HL-60 (cell line): ENCODE measurements at regions not wholly inside any gene's neighbourhood (a gene's known extent, or its start where the extent isn't known, plus 50 kb on each side); places are given as distances from the start of the nearest gene placed in this dataset.

Experiments used
- DNase-seq, 2 experiments: peaks; one replicate each; pipeline ENCODE4 v3.0.0-alpha.2; 2010 to 2020; ENCODE audit warnings: low read depth in 1 of 2, low spot score in 1 of 2
- H3K27ac ChIP-seq: fragments of 250-450 bp; sonication (Bioruptor Pico); replicated peaks from 2 replicates; pipeline ENCODE4 v1.5.1; 2020; ENCODE audit warnings: mild to moderate bottlenecking, moderate library complexity
- H3K27me3 ChIP-seq: fragments of 250-450 bp; sonication (Bioruptor Pico); 2 replicates; pipeline ENCODE4 v1.5.1; 2021; ENCODE audit warnings: mild to moderate bottlenecking, moderate library complexity; ENCODE audit not compliant: insufficient read depth, poor library complexity, severe bottlenecking
- H3K4me3 ChIP-seq: replicated peaks from 2 replicates; pipeline ENCODE4 v1.5.1; 2011; ENCODE audit warnings: mild to moderate bottlenecking, control low read depth, low read length; ENCODE audit not compliant: insufficient read depth
- CTCF ChIP-seq: IDR thresholded peaks from one replicate; pipeline ENCODE4 v1.5.1; 2011; ENCODE audit warnings: low read length, control low read depth, inconsistent platforms; ENCODE audit not compliant: insufficient read depth
- GABPA ChIP-seq: IDR thresholded peaks from 2 replicates; pipeline ENCODE4 v1.6.1; 2012; ENCODE audit warnings: low read depth
- POLR2AphosphoS5 ChIP-seq: IDR thresholded peaks from 2 replicates; pipeline ENCODE4 v1.6.1; 2012; ENCODE audit warnings: low read depth
- SPI1 ChIP-seq: IDR thresholded peaks from 2 replicates; pipeline ENCODE4 v1.6.1; 2012; ENCODE audit warnings: low read depth, mild to moderate bottlenecking, borderline replicate concordance
- TF ChIP-seq, protein P1 (sequence below): IDR thresholded peaks from 2 replicates; pipeline ENCODE4 v1.6.1; 2012; ENCODE audit warnings: low read depth; ENCODE audit not compliant: insufficient replicate concordance

DNA sequence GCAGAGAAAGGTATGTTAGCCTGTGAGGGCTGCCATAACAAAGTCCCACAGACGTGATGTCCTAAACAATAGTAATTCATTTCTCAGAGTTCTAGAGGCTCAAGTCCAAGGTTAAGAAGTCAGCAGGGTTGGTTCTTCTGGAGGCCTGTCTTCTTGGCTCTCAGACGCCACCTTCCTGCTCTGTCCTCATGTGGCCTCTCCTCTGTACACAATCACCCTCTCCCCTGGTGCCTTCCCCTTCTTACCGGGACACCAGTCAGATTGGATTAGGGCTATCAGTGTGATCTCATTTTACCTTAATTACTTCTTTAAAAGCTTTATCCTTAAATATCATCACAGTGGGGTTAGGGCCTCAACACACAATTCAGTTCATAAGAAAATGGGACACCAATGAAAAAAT is 860.5 kb downstream of the RNF144A start:
- Histone ChIP-seq H3K4me3 (no peak overlapping the region), H3K27ac (no peak overlapping the region), H3K27me3 (peaks cover 11% of the 10 kb centered on the region)
- DNase-seq: no peak
- TF ChIP-seq, protein P1, sequence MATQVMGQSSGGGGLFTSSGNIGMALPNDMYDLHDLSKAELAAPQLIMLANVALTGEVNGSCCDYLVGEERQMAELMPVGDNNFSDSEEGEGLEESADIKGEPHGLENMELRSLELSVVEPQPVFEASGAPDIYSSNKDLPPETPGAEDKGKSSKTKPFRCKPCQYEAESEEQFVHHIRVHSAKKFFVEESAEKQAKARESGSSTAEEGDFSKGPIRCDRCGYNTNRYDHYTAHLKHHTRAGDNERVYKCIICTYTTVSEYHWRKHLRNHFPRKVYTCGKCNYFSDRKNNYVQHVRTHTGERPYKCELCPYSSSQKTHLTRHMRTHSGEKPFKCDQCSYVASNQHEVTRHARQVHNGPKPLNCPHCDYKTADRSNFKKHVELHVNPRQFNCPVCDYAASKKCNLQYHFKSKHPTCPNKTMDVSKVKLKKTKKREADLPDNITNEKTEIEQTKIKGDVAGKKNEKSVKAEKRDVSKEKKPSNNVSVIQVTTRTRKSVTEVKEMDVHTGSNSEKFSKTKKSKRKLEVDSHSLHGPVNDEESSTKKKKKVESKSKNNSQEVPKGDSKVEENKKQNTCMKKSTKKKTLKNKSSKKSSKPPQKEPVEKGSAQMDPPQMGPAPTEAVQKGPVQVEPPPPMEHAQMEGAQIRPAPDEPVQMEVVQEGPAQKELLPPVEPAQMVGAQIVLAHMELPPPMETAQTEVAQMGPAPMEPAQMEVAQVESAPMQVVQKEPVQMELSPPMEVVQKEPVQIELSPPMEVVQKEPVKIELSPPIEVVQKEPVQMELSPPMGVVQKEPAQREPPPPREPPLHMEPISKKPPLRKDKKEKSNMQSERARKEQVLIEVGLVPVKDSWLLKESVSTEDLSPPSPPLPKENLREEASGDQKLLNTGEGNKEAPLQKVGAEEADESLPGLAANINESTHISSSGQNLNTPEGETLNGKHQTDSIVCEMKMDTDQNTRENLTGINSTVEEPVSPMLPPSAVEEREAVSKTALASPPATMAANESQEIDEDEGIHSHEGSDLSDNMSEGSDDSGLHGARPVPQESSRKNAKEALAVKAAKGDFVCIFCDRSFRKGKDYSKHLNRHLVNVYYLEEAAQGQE: no peak
- no peak for TF ChIP-seq CTCF
- no peak for TF ChIP-seq POLR2AphosphoS5
- no peak for TF ChIP-seq GABPA
- no peak for TF ChIP-seq SPI1

DNA sequence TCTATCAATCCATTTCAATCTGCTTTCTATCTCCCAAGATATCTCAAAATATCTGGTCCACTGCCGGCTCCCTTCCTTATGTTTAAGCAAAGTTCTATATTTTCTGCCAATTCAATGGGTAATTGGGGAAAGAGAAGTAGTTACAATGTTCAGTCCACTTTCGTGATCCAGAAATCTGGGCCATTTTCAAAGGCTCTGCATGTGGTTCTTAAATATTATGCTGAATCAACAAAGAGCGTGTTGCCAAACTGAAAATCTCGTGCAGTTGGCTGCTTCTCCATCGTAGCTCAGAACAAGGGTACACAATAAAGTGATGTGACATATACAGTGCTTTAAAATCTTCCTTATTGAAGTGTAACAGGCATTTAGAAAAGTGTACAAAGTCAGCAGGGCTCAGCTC is 863.1 kb downstream of the RNF144A start:
- no peak for DNase-seq
- H3K27me3 ChIP-seq: peaks cover 6% of the 10 kb centered on the region
- H3K4me3 ChIP-seq: no peak overlapping the region
- H3K27ac ChIP-seq: no peak overlapping the region
- TF ChIP-seq, protein P1: no peak
- TF ChIP-seq GABPA (no peak), SPI1 (no peak), POLR2AphosphoS5 (no peak), CTCF (no peak)

- no peak overlapping the region for H3K27ac ChIP-seq
- H3K4me3 ChIP-seq: no peak overlapping the region
- DNase-seq: no peak
- TF ChIP-seq POLR2AphosphoS5: no peak
- TF ChIP-seq GABPA: no peak
- no peaks in the 10 kb centered on the region for H3K27me3 ChIP-seq
Measured at GRCh38 chr2:7785700-7786099, 868.5 kb downstream of the RNF144A start.

DNA sequence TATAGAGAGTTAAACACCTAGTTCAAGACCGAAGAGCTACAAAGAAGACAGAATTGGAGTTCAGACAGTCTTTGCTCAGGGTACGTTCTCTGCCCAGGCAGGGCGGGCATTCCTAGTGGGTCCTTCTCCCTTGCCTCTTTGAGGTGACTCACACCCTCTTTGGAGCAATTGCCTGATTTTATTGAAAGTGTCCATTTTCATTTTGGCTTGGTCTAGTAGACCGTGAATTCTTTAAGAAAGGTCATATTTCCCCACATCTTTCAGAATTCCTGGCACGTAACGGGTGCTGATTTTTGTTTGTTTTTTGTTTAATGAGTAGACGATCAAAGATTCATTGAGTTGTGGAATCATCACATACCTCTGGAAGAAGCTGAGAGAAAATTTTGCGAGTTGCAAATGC is 871.5 kb downstream of the RNF144A start:
- TF ChIP-seq POLR2AphosphoS5 (no peak), SPI1 (no peak), GABPA (no peak), CTCF (no peak)
- TF ChIP-seq, protein P1: no peak
- DNase-seq: no peak

More for the DNA sequence above, 871.5 kb downstream of the RNF144A start:
- Histone ChIP-seq H3K27ac (no peak overlapping the region), H3K27me3 (no peaks in the 10 kb centered on the region), H3K4me3 (no peak overlapping the region)
